ENCODE measurements at regions not wholly inside any gene's neighbourhood (a gene's known extent, or its start where the extent isn't known, plus 50 kb on each side); places are given as distances from the start of the nearest gene placed in this dataset.

DNA sequence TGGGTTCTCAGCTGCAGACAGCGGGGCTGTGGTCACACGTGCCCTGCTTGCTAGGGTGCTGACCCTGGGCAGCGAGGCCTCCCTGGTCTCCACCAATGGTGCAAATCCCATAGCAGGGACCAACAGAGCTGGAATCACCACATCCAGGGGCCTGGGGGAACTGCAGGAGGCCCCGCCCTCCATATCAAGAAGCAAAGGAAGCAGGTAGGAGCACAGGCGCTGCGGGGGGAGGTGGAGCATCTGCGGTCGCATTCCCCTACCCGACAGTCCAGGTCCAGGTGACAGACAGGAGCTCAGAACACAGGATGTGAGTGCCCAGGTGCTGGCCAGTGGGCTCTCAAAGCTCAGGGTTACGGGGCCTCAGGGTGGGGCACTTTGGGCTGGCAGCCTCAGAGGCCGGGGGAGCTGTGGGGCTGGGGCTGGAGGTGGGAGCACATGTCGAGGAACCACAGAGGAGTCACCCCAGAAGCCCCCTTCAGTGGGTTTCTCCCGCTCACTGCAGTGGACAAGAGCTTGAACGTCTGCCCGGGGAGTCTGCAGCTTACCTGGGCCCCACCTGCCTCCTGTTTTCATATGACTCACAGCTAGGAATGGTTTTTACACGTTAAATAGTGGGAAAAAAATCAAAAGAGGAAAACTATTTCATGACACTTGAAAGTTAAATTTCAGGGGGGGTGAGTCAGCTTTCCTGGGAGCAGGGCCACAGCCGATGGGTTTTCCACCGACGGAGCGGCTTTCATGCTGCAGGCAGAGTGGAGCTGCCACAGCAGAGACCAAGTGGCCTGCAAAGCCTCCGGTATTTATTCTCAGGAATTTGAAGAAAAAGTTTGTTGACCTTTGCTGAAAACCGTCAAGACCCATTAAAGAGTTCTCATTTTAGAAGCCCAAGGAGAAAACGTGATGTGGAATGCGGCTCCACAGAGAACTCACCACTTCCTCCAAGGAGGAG is 148.7 kb upstream of the PPP2R2D start:
- no peak for DNase-seq (ENCODE audit: low spot score)

DNA sequence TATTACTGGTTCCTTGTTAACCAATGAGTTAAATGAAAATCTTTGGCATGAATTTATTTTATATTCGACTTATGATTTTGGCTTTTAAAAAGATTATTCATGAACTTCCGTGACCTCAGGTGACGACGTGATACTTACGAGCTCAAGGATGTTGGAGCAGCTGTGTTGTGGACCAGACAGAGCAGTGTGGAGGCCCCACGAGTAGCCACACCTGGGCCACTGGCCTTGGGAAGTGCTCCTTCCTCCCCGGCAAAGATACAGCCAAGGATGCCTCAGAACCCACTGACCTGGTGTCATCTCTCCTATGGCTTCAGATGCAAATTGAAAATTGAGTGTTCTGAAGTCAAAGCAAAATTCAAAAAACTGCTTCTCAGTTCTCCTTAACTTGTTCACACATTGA is 147.5 kb upstream of the PPP2R2D start:
- no peak for DNase-seq (ENCODE audit: low spot score)

DNA sequence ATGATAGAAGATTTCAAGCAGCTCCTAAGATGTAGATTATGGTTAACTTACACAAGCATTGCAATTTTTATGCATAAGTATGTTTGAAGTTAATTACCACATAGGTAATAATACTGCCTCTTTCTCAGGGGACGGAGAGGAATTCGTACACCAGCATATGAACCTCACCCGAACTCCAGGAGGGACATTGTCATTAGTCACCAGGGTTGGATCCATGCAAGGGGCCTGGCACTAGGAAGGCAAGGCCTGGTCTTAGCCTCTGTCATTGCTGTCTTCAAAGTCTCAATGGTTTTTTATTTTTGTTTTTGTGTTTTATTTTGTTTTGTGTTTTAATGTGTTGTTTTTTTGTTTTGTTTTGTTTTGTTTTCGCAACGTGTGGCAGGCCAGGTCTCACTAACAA is 145.6 kb upstream of the PPP2R2D start:
- peak; percentile 34 for DNase-seq (ENCODE audit: low spot score)

DNA sequence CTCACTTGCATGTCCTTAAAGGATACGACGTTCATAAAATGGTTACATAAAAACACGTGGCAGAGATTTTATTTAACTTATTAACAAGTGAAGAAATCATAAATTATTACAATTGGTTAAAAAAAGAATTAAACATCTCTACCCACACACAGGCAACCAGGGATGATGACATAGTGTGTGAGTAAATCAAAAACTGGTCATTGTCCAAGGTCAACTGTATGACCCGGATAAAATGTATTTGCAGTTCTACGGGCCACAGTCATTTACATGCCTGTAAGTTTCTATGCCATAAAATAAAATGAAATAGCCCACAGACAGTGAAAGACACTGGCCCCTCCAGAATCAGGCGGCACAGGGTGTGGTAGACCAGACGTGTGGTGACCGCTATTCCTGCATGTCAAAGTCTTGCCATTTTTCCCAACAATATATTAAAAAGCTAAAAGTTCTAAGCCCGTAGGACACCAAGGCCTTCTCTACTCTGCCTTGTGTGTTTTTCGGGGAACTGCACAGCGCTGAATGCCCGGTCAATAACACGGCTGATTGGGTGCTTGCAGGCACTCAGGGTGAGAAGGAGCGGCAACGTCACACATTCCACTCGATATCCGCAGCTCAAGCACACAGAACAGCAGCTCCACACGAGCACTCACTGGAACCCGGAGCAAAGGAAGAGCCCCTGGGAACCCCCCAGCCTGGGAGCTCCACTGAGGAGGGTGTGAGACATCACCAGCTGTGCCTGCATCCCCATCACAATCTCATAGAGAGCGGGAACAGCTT is 143.3 kb upstream of the PPP2R2D start:
- DNase-seq (ENCODE audit: low spot score): no peak

DNA sequence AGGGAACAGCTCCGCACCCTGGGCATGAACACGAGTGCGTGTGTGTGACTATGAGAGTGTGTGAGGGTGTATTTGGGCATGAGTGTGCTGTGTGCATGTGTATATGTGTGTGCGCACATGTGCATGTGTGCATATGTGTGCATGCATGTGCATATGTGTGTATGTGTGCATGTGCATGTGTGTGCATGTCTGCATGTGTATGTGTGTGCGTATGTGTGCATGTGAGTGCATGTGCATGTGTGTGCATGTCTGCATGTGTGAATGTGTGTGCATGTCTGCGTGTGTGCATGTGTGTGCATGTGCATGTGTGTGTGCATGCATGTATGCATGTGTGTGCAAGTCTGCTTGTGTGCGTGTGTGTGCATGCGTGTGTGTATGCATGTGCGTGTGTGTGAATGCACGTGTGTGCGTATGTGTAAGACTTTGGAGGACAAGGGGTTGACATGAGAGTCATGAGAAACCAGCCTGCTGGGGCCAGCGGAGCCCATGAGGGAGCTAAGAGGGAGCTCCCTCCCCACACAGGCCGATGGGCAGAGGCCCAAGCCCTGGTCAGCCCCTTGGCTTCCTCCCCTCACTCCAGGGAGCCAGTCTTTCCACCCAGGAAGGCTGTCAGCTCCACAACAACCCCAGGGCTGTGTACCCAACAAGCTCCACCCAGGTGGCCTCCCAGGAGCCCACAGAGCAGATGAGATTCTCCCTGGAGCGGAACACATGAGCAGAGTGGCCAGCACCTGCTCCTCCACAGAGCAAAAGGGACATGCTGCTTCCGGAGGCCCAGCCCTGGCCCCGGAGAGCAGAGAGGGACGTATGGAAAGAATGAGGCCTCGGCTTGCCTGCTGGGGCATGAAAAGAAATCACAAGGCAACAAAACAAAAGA is 142.5 kb upstream of the PPP2R2D start:
- DNase-seq (ENCODE audit: low spot score): no peak

DNA sequence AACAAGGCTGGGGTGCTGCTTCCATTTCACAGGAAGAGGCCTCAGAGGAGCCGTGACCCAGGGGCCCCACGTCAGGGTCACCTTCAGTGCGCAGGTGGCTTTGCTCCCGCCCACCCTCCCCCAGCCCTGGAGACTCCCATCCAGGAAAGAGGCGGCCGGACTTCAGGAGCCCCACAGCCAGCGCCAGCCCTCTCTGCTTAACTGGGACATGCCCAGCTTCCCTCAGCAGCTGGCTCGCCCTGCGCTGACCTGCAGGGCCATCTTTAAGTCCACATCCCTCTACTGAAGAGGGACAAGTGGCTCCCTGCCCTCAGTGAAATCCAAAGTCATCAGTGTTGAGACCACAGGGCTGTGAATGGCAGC is 141.9 kb upstream of the PPP2R2D start:
- no peak for DNase-seq (ENCODE audit: low spot score)

DNA sequence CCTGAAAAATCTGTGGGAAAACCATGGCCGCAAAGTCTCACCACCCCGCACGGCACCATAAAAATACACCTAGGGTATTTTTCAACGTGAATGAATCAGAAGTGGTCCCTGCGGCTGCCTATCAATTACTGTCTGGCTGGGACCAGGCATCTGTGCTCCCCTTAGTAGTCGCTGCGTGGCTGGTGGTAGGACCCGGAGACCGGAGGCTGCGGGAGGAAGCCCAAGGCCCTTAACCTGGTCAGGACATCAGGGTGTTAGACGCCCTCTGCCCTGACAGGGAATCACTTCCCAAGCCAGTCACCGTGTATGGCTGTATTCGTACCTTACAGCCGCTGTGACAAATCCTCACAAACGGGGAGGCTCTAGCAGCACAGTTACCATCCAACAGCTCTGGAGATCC is 141.5 kb upstream of the PPP2R2D start:
- no peak for DNase-seq (ENCODE audit: low spot score)

DNA sequence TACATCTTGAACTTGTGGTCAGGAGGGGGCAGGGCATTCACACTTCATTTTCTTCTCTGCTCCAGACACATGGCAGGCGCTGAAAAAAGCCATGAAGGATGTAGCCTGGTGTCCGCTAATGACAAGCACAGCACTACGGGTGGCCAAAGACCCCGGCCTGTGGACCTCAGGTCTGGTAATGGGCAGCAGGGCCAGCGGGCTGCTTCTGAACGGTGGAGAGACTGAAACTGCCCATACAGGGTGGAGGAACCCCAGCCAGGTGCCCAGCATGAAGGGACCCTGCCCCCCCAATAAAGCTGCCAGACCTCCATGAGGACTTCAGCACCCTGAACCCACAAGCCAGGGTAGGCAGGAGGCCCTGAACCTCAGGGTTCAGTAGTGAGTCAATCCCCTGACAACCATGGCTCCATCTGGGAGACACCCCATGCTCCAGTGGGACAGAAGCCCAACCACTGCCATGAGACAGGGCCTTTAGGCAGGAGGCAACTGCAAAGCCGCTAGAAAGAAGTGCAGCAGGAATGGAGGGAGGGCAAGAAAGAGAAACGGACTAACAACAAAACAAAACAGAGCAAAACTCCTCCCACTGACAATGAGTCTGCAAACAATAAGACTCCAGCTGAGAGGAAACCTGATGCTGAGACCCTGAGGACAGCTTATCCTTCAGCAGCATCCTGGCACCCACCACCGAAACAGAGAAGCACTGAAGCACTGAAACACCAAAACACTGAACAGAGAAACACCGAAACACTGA is 140.2 kb upstream of the PPP2R2D start:
- DNase-seq (ENCODE audit: low spot score): no peak

DNA sequence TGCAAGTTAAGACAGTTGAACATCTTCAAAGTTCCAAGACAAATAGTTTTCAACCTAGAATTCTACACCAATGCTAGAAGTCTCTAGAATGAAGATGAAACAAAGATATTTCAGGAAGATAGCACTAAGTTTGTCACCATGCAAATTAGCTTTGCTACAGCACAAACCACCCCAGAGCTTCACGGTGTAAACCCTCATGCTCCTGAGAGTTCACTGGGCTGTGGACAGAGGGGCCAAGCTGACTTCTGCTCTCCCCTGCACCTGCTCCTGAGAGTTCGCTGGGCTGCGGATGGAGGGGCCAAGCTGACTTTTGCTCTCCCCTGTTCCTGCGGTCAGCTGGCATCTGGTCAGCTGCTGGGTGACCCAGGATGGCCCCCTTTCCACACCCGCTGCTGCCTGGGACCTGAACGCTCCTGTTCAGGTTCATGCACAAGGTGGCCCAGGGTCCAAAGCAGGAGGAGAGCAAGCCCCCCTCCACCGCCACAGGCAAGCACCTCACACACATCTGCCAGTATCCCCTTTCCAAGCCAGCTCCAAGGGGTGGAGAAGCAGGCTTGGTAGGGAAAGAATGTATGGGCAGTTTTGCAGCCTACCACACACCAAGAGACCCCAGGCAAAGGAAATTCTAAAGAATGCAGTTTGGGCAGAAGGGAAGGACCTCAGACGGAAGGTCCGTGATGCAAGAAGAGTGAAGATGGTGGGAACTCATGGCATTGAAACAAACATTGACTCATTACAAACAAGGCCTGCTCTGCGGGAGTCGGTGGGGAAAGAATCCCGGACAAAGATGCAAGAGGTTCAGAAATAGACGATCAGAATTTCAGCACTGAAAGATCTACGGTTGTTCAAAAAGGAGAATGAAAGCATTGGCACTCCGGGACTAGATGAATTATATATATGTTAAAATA is 137.8 kb upstream of the PPP2R2D start:
- DNase-seq (ENCODE audit: low spot score): no peak

DNA sequence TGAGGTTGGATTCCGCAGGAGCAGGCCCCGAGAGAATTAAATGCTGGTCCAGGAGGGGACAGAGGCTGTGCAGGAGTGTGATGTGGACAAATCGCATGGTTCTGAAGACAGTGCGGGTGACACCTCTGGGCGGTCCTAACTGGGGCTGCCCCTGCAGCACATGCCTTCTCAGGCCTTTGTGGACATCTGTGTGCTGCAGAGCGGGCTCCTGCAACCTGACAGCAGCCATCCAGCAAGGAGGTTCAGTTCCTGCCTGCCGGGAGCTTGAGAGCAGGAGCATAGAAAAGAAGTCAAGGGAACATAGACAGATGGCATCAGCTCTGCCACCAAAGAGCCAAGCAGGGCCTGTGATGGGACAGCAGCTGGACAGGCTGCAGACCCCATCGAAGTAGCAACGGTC is 135.9 kb upstream of the PPP2R2D start:
- DNase-seq (ENCODE audit: low spot score): no peak

DNA sequence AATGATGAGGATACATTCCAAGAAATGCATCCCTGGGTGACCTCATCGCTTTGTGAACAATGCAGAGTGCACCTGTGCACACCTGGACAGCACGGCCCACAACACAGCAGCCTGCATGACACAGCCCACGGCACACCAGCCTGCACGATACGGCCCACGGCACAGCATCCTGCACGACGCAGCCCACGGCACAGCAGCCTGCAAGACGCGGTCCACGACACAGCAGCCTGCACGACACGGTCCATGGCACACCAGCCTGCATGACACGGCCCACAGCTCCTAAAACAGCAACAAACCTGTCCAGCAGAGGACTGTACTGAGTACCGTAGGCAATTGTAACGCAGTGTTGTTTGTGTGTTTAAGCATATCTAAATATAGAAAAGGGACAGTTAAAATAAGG is 134.7 kb upstream of the PPP2R2D start:
- no peak for DNase-seq (ENCODE audit: low spot score)

DNA sequence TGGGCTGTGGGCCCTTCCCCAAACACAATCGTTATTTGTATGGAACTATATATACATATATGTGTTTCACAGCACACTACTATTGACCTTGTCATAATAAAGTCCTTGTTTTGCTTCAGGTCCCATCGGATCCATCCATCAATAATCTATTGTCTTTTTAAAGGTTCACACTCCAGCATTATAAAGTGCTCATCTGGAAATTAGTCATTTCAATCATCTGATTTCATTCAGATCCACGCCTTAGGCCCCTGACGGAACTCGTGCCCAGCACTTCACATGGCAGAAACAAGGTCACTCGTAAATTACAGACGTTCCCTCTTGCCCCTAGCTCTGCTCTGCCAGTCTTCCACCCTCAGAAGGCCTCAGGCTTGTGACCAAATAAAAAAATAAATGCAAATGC is 133.1 kb upstream of the PPP2R2D start:
- DNase-seq (ENCODE audit: low spot score): no peak

DNA sequence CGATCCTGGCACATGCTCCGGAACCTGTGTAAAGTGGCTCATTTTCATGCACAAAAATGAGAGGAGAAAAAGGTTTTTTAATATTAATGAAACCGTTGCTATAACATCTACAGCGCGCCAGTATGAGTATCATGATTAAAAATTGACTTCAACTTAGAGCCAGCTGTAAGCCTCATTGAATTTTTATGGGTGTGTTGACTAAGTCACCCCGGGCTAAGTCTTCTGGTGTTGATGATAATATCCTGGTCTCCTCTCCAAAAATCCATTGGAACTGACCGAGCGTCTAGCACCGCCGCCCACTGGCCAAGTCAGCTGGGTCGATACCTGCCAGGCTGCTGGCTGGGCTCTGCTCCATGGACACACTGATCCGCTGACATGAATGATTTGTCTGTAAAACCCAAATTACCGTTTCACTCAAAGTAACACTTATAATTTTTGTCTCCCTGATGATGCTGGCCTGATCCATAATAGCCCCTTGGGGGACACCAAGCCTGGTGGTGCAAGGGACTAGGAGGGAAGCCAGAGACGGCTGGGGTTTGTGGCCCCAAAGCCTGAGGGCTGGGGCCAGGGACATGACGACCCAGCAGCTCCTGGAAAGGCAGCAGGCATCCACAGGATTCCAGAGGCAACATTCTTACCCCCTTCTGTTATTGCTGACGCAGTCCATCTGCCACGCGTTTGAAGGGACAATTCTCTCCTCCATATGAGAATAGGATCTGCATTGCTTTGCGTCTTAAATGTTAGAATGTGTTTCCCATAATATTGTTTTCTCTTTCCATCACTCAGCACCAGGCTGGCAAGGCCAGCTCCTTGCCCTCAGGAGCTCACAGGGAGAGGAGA is 131.0 kb upstream of the PPP2R2D start:
- no peak for DNase-seq (ENCODE audit: low spot score)

DNA sequence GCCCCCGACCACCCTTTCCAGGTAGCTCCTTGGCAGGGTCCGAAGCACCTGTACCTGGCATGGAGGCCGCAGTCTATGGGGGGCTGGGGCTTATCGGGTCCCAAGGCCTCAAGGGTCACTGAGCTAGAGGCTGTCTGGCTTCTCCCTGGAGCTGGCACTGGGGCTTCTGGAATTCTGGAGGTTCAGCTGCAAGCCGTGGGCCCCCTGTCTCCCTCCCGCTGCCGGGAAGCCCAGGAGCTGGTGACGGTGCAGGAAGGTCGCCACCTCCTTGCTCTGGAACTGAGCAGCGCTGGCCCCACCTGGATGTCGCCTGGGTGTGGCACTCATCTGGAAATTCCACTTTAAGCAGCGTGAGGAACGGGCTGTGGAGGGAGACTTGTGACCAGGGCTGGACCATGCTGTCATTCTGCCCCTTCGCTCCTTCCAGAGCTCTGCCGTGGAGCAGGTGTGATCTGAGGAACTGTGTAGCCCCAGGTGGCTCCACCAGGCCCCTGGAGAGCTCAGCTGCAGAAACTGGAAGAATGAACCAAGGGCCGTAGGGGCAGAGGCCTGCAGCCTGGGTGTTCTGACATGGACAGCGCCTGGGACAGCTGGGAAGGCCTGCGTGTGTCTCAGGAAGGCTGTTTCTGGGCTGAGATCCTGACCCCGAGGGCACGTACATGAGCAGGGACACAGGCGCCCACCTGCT is 129.7 kb upstream of the PPP2R2D start:
- DNase-seq (ENCODE audit: low spot score): no peak

DNA sequence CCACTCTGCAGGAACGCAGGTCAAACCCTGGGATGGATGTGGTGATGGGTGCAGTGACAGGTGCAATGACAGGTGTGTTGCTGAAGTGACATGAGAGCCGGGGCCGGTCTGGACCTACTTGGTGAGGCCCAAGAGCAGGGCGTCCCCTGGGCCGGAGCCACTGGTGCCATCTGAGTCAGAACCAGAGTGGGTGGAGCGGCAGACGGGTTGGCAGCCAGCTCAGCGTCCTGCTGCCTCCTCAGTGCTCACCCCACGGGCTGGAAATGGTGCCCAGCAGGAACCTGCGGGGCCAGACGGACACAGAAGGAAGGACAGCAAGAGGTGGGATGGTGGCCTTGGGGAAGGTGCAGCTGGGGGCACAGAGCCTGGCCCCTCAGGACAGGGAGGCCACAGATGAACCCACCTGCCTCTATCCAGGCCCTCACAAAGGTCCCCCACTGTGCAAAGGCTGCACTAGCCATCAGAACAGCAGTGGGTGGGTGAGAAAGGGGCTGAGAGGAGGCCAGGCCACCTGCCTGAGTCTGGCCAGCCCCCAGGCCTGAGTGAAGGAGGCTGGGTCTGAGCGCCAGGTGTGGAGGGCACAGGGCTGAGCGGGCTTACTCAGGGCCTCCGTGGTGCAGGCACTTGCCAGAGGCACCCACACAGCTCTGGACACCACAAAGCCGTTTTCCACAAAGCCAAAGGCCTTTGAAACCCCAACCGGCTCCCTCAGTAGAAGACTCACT is 129.0 kb upstream of the PPP2R2D start:
- DNase-seq (ENCODE audit: low spot score): no peak

DNA sequence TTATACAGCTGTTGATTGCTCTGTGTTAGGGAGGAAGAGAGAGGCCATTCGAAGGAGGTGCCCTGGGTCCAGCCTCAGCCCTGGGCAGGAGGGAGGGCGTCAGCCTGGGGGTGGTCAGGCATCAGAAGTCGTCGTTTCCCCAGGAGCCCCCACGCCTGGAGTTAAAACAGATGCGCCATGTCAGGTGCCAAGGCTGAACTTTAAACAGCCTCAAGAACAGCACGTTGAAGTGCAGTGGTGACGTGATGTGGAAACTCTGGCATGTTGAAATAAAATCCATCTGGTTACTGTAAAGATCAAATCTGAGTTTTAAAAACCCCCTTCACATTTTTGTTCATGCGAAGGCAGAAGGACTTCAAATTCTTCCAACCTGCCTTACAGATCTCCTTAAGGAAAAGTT is 128.4 kb upstream of the PPP2R2D start:
- no peak for DNase-seq (ENCODE audit: low spot score)

DNA sequence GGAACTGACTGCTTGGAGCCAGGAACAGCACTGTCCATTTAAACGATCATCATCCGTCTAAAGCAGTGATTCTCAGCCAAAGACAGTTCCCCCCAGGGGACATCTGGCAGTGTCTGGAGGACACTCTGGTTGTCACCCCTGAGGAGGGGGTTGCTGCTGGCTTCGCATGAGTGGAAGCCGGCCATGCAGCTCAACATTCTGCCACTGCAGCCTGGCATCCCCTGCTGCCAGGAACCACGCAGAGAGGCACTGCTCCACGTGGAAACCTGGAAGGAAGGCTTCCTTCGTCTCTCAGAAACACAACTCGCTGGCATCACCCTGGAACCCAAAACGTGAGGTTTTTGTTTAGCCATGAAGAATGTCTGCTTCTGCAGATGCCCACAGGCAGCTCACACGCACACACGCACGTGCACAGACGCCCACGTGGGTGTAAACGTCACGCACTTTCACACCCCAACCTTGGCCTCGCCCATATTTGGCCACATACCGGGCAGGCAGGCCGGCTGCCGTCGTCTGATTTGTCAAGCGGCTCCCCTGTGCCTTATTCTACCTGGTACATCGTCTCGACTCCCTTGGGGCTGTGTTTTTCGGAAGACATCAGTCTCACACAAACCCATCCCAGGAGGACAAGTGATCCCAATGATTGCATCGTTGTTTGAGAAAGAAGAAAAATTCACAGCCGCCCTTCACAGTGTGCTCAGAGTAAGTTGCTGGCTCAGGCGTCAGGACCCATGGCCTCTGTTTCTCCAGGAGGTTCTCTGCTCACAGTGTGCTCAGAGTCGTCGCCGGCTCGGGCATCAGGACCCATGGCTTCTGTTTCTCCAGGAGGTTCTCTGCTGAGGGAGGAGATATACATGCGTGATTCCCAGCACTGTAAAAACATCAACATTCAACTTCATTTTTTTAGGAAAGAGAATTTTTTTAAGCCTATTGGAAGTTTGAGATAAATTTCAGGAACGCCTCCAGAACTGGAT is 127.2 kb upstream of the PPP2R2D start:
- no peak for DNase-seq (ENCODE audit: low spot score)

All from kidney tubule cell (primary cell).